K562 (cell line): ENCODE measurements at regions not wholly inside any gene's neighbourhood (a gene's known extent, or its start where the extent isn't known, plus 50 kb on each side); places are given as distances from the start of the nearest gene placed in this dataset.

Experiments
- ATAC-seq: fragments of 200-7000 bp; cut with Tn5 transposase; 3 replicates; pipeline ENCODE4 v1.9.1; 2020; ENCODE audit warnings: moderate library complexity
- BruUV-seq: library from RNA; stranded (reverse); fragments of 400-500 nt; replicated peaks from 2 replicates; lab custom pipeline; 2021; lab: Mats Ljungman, UMichigan
- CTCF ChIA-PET: fragments of 300-600 bp; formaldehyde crosslinking; extraction: SDS; loops from one replicate; lab custom pipeline; 2021; ENCODE audit warnings: low intra/inter-chr PET ratio; lab: Yijun Ruan, JAX
- POLR2A ChIA-PET: fragments of 300-600, 350-650 bp; sonication (Branson Sonifier 250); formaldehyde crosslinking; extraction: SDS; loops from one replicate; lab custom pipeline; 2021; ENCODE audit warnings: antibody characterized with exemption, inconsistent platforms; lab: Yijun Ruan, JAX
- DNase-seq, 4 experiments: peaks; one replicate each; pipeline versions ENCODE4 v3.0.0 to v3.0.0-alpha.2; 2011 to 2018; ENCODE audit warnings: low spot score in 3 of 4, mixed read lengths in 3 of 4; ENCODE audit errors: extremely low read depth in 1 of 4
- FAIRE-seq: peaks from 2 replicates; lab custom pipeline; 2011; peaks lifted over from hg19 to GRCh38; lab: Jason Lieb, UNC
- H2AFZ ChIP-seq: 2 replicates; pipeline ENCODE4 v1.6.0; 2011; ENCODE audit warnings: low read depth, low read length, control low read depth, inconsistent platforms
- H3K27ac ChIP-seq: fragments of 200-600 bp; 3 replicates; pipeline ENCODE4 v1.8.0; 2011; ENCODE audit warnings: low read depth, mild to moderate bottlenecking, control low read depth, inconsistent platforms, low read length, moderate library complexity, mixed read lengths; ENCODE audit errors: extremely low read depth
- H3K27me3 ChIP-seq, 2 experiments: fragments of 300-600 bp in 1 of 2; 2 replicates in 1 of 2; 3 replicates in 1 of 2; pipeline versions ENCODE4 v1.6.0 to v1.8.0; 2011; ENCODE audit warnings: inconsistent platforms in 2 of 2, low read length in 2 of 2, mild to moderate bottlenecking in 1 of 2, mixed read lengths in 1 of 2, moderate library complexity in 1 of 2; ENCODE audit not compliant: control insufficient read depth in 2 of 2, insufficient read depth in 2 of 2
- H3K36me3 ChIP-seq: fragments of 300-600 bp; 3 replicates; pipeline ENCODE4 v1.8.0; 2011; ENCODE audit warnings: mild to moderate bottlenecking, low read length, inconsistent platforms; ENCODE audit not compliant: control insufficient read depth, insufficient read depth
- H3K4me1 ChIP-seq, 2 experiments: fragments of 200-600 bp in 1 of 2; replicated peaks in 1 of 2; 2 replicates in 1 of 2; 3 replicates in 1 of 2; pipeline versions ENCODE4 v1.5.1 to v1.8.0; 2011; ENCODE audit warnings: inconsistent platforms in 2 of 2, low read length in 2 of 2, mild to moderate bottlenecking in 1 of 2, mixed read lengths in 1 of 2, moderate library complexity in 1 of 2; ENCODE audit not compliant: control insufficient read depth in 2 of 2, insufficient read depth in 2 of 2
- H3K4me2 ChIP-seq: 2 replicates; pipeline ENCODE4 v1.6.1; 2011; ENCODE audit warnings: low read length, control low read depth, inconsistent platforms, mixed read lengths; ENCODE audit not compliant: insufficient read depth
- H3K4me3 ChIP-seq: fragments of 200-600 bp; sonication (generic), shearing (Covaris generic); 2 replicates; pipeline ENCODE4 v1.5.1; 2016; ENCODE audit warnings: control low read depth, inconsistent platforms
- H3K79me2 ChIP-seq: fragments of 200-600 bp; 3 replicates; pipeline ENCODE4 v1.8.0; 2011; ENCODE audit warnings: low read length, inconsistent platforms; ENCODE audit not compliant: control insufficient read depth, insufficient read depth
- H3K9ac ChIP-seq, 2 experiments: 2 replicates each; pipeline versions ENCODE4 v1.6.0 to v1.6.1; 2011; ENCODE audit warnings: low read depth in 2 of 2, low read length in 2 of 2, control low read depth in 1 of 2, inconsistent platforms in 1 of 2, mild to moderate bottlenecking in 1 of 2, mixed read lengths in 1 of 2; ENCODE audit not compliant: insufficient read depth in 1 of 2
- H3K9me1 ChIP-seq: one replicate; pipeline ENCODE4 v1.6.0; 2011; ENCODE audit warnings: inconsistent platforms, mild to moderate bottlenecking, low read length, moderate library complexity; ENCODE audit not compliant: control insufficient read depth, insufficient read depth
- H3K9me3 ChIP-seq: replicated peaks from 2 replicates; pipeline ENCODE4 v1.5.1; 2011; ENCODE audit warnings: low read depth, low read length, inconsistent platforms; ENCODE audit not compliant: control insufficient read depth, insufficient read depth
- H4K20me1 ChIP-seq: replicated peaks from 2 replicates; pipeline ENCODE4 v1.6.1; 2011; ENCODE audit warnings: low read length, inconsistent platforms, mixed read lengths; ENCODE audit not compliant: control insufficient read depth, insufficient read depth
- DIDO1 ChIP-seq: fragments of 450-650 bp; IDR thresholded peaks from 2 replicates; pipeline ENCODE4 v1.6.1; 2016; ENCODE audit warnings: low read depth, missing biosample characterization, missing genetic modification characterization
- EP300 ChIP-seq: IDR thresholded peaks from 2 replicates; pipeline ENCODE4 v1.6.1; 2012; ENCODE audit warnings: low read length, improper control_type of control experiment
- ETS2 ChIP-seq: IDR thresholded peaks from 2 replicates; pipeline ENCODE4 v1.6.1; 2016; ENCODE audit warnings: borderline replicate concordance, missing genetic modification characterization, mild to moderate bottlenecking, moderate library complexity, missing compliant biosample characterization; ENCODE audit not compliant: poor library complexity, severe bottlenecking
- ETV5 ChIP-seq: sonication (generic); formaldehyde crosslinking; IDR thresholded peaks from 2 replicates; pipeline ENCODE4 v1.4.0; 2020; ENCODE audit warnings: low read depth, mild to moderate bottlenecking, missing genetic modification reagents
- FUS ChIP-seq: fragments of 200-400 bp; formaldehyde crosslinking; optimal IDR thresholded peaks from 2 replicates; pipeline ENCODE3; 2017; ENCODE audit warnings: low read depth, low read length
- GABPB2 ChIP-seq: fragments of 250-450 bp; sonication (Bioruptor Pico); conservative IDR thresholded peaks from 2 replicates; pipeline ENCODE4 v1.5.1; 2021; ENCODE audit warnings: mild to moderate bottlenecking
- MCM5 ChIP-seq: fragments of 450-650 bp; IDR thresholded peaks from 2 replicates; pipeline ENCODE4 v1.6.1; 2016; ENCODE audit warnings: low read depth
- MYNN ChIP-seq, 2 experiments: sonication (generic); formaldehyde crosslinking in 1 of 2; IDR thresholded peaks; 2 replicates each; pipeline versions ENCODE4 v1.5.0 to v1.6.1; 2016 to 2020; ENCODE audit warnings: antibody characterized with exemption in 1 of 2, missing genetic modification reagents in 1 of 2
- SMARCA5 ChIP-seq: fragments of 450-650 bp; IDR thresholded peaks from 2 replicates; pipeline ENCODE4 v1.6.1; 2016
- TCF7L2 ChIP-seq: fragments of 150-350 bp; IDR thresholded peaks from 2 replicates; pipeline ENCODE4 v1.6.1; 2016; ENCODE audit warnings: low read depth, mild to moderate bottlenecking, low read length, moderate library complexity
- TOE1 ChIP-seq, 2 experiments: fragments of 450-650 bp in 1 of 2; sonication (generic) in 1 of 2; formaldehyde crosslinking in 1 of 2; IDR thresholded peaks; 2 replicates each; pipeline versions ENCODE4 v1.7.1 to v1.8.0; 2016 to 2022; ENCODE audit warnings: borderline replicate concordance in 2 of 2, mild to moderate bottlenecking in 2 of 2, antibody characterized with exemption in 1 of 2, inconsistent platforms in 1 of 2, low read depth in 1 of 2, missing genetic modification reagents in 1 of 2, moderate library complexity in 1 of 2
- XRCC4 ChIP-seq: IDR thresholded peaks from one replicate; pipeline ENCODE4 v1.6.1; 2011; ENCODE audit not compliant: insufficient read depth, insufficient read length; ENCODE audit errors: extremely low read depth
- ZNF316 ChIP-seq: fragments of 450-650 bp; IDR thresholded peaks from 2 replicates; pipeline ENCODE4 v1.6.1; 2016
- ZNF561 ChIP-seq: fragments of 450-650 bp; formaldehyde crosslinking; conservative IDR thresholded peaks from 2 replicates; pipeline ENCODE4 v1.4.0; 2020; ENCODE audit warnings: mild to moderate bottlenecking, moderate library complexity
- ZNF766 ChIP-seq: fragments of 200-800 bp; sonication (Bioruptor generic); conservative IDR thresholded peaks from 2 replicates; pipeline ENCODE4 v1.6.1; 2016; ENCODE audit warnings: missing genetic modification characterization, missing compliant biosample characterization
- WGBS: fragments of 100-300 bp; shearing (Covaris generic); methylation state at CpG from one replicate; pipeline ENCODE4 v1.1.6; 2016; ENCODE audit warnings: low coverage, mixed read lengths; ENCODE audit not compliant: insufficient coverage; ENCODE audit errors: missing lambda C conversion rate; 5-methylcytosine and 5-hydroxymethylcytosine counted together
- in situ Hi-C: fragments of 300-500 bp; cut with MboI; formaldehyde crosslinking; loops from 4 replicates; pipeline ENCODE4 v1.15.0; 2018; ENCODE audit warnings: inconsistent platforms, mixed read lengths
- intact Hi-C: fragments of 100-400 bp; cut with micrococcal nuclease; formaldehyde crosslinking; loops from 2 replicates; pipeline ENCODE4 v1.14.2; 2022
- TF ChIP-seq, protein P1 (sequence below): fragments of 250-450 bp; sonication (Bioruptor Pico); IDR thresholded peaks from 2 replicates; pipeline ENCODE4 v1.9.0; 2021; ENCODE audit warnings: mild to moderate bottlenecking, inconsistent platforms
- TF ChIP-seq, protein P2 (sequence below), 3 experiments: fragments of 200-800 bp in 1 of 3; sonication (Bioruptor generic) in 1 of 3; sonication (generic) in 1 of 3; formaldehyde crosslinking in 1 of 3; IDR thresholded peaks; 2 replicates each; pipeline versions ENCODE4 v1.6.1 to v1.8.0; 2016 to 2022; ENCODE audit warnings: mild to moderate bottlenecking in 2 of 3, missing compliant biosample characterization in 2 of 3, missing genetic modification characterization in 2 of 3, missing genetic modification reagents in 1 of 3

DNA sequence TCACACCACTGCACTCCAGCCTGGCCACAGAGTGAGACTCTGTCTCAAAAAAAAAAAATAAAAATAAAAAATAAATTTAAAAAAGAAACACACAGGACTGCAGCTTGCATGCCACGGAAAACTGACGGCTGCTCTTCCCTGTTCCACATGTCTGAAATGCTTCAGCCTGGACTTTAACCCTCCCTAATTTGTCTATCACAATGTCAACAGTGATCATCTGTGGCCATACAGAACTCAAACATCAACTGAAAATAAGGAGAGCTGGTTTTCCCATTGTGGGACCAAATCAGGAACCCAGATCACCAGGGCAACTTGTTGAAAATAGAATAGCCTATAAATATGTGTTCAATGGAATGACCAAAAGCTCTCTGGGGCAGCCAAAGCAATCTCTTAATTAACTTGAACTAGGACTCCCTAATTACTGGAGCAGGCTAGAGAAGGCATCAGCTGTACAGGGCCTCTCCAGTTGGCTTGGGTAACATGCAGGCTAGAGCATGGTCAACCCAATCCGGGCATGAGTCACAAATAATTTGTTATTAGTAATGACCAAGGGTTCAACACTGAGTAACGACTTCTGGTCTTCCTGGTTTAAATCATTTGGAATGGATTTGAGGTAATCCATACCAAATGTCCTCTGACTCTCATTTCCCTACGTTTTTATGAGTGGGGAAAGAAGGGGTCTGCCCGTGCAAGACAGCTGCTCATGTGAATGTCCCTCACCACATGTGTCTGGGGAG, 62.7 kb upstream of the KAZN start (continued):
- TF ChIP-seq MYNN (IDR thresholded peaks at IDR 0.05) = no peak
- TF ChIP-seq MYNN (CRISPR knock-in tag; IDR thresholded peaks at IDR 0.05) = no peak
- TF ChIP-seq TOE1 (IDR thresholded peaks at IDR 0.05; ENCODE audit: borderline replicate concordance) = no peak
- TF ChIP-seq TOE1 (CRISPR knock-in tag; IDR thresholded peaks at IDR 0.05; ENCODE audit: borderline replicate concordance, low read depth) = no peak
- TF ChIP-seq ZNF316 = no peak
- TF ChIP-seq, protein P1, sequence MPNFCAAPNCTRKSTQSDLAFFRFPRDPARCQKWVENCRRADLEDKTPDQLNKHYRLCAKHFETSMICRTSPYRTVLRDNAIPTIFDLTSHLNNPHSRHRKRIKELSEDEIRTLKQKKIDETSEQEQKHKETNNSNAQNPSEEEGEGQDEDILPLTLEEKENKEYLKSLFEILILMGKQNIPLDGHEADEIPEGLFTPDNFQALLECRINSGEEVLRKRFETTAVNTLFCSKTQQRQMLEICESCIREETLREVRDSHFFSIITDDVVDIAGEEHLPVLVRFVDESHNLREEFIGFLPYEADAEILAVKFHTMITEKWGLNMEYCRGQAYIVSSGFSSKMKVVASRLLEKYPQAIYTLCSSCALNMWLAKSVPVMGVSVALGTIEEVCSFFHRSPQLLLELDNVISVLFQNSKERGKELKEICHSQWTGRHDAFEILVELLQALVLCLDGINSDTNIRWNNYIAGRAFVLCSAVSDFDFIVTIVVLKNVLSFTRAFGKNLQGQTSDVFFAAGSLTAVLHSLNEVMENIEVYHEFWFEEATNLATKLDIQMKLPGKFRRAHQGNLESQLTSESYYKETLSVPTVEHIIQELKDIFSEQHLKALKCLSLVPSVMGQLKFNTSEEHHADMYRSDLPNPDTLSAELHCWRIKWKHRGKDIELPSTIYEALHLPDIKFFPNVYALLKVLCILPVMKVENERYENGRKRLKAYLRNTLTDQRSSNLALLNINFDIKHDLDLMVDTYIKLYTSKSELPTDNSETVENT (CRISPR knock-in tag) = no peak
- TF ChIP-seq GABPB2 (CRISPR knock-in tag) = no peak
- no peak for TF ChIP-seq ZNF561 (CRISPR knock-in tag)
- TF ChIP-seq XRCC4 = no peak
- TF ChIP-seq, all 486 proteins: peak for 0

DNA sequence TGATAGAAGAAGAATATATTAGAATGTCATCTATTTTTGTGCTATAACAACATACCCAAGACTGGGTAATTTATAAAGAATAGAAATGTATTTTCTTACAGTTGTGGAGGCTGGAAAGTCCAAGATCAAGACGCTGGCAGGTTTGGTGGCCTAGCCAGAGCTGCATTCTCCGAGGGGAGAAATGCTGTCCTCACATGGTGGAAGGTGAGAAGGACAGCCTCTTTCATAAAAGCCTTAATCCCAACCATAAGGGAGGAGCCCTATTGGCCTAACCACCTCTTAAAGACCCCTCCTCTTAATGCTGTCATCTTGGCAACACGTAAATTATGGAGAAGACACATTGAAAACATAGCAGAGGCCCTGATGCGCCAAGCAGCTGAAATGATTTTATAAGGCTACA, 60.1 kb upstream of the KAZN start:
- Histone ChIP-seq H4K20me1 (no peaks in the 10 kb centered on the region), H3K4me2 (no peak overlapping the region), H3K9me3 (no peaks in the 10 kb centered on the region), H3K79me2 (no peaks in the 10 kb centered on the region), H3K9ac (no peak overlapping the region), H3K4me1 (peaks cover 0 to 15% of the 10 kb centered on the region in 2 experiments; a peak in 4 of 5 replicates), H3K9me1 (no peaks in the 10 kb centered on the region), H2AFZ (no peak overlapping the region), H3K27ac (no peak overlapping the region), H3K4me3 (no peak overlapping the region), H3K27me3 (no peaks in the 10 kb centered on the region; a peak in 1 of 5 replicates), H3K36me3 (no peaks in the 10 kb centered on the region)
- ChIA-PET POLR2A (interaction anchor here (0.6 to 1.1 kb wide), 3 partner anchors 24 to 544 kb away, joined by 3 read pairs; no protein-coding TSS in a partner anchor), CTCF (no interaction called here)
- FAIRE-seq = no peak
- intact Hi-C loops (loop anchor here (10.0 kb wide), 1 partner anchor 104 kb away; no protein-coding TSS in a partner anchor), in situ Hi-C loops (no loop called here)
- no TSS peak for BruUV-seq
- ATAC-seq = peak; percentile 82
- peak; percentile 25 to 36 (median 30) for DNase-seq
- 31% methylated on average over 4 of the region's 4 CpGs for WGBS
- TF ChIP-seq ETS2 (tag) (no peak), FUS (no peak), SMARCA5 (no peak), ZNF766 (no peak), MCM5 (no peak), DIDO1 (no peak), EP300 (no peak), ETV5 (CRISPR knock-in tag) (0 out of 2 replicates have a peak, but pooled peaks have one; percentile 26), TCF7L2 (no peak)
- TF ChIP-seq, protein P2, sequence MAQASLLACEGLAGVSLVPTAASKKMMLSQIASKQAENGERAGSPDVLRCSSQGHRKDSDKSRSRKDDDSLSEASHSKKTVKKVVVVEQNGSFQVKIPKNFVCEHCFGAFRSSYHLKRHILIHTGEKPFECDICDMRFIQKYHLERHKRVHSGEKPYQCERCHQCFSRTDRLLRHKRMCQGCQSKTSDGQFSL (CRISPR knock-in tag; IDR thresholded peaks at IDR 0.05) = no peak
- TF ChIP-seq, protein P2 (tag; IDR thresholded peaks at IDR 0.05) = no peak
